HEK293 (cell line): ENCODE measurements at regions not wholly inside any gene's neighbourhood (a gene's known extent, or its start where the extent isn't known, plus 50 kb on each side); places are given as distances from the start of the nearest gene placed in this dataset.

ENCODE experiments used
- HOXD13 ChIP-seq: sonication (generic); formaldehyde crosslinking; IDR thresholded peaks from 2 replicates; pipeline ENCODE4 v1.8.0; 2022; ENCODE audit warnings: missing genetic modification reagents, borderline replicate concordance
- ZBTB8A ChIP-seq: fragments of 450-650 bp; formaldehyde crosslinking; IDR thresholded peaks from 2 replicates; pipeline ENCODE4 v1.5.1; 2016; ENCODE audit warnings: missing biosample characterization, missing genetic modification characterization
- ZFP37 ChIP-seq: fragments of 450-650 bp; formaldehyde crosslinking; IDR thresholded peaks from 2 replicates; pipeline ENCODE4 v1.5.1; 2016; ENCODE audit warnings: missing biosample characterization, missing genetic modification characterization
- ZNF138 ChIP-seq: fragments of 450-650 bp; formaldehyde crosslinking; IDR thresholded peaks from 2 replicates; pipeline ENCODE4 v1.5.1; 2016; ENCODE audit warnings: missing biosample characterization, missing genetic modification characterization, borderline replicate concordance
- ZNF292 ChIP-seq: fragments of 450-650 bp; formaldehyde crosslinking; IDR thresholded peaks from 2 replicates; pipeline ENCODE4 v1.5.1; 2016; ENCODE audit warnings: low read depth, missing biosample characterization, missing genetic modification characterization, borderline replicate concordance
- ZNF311 ChIP-seq: fragments of 450-650 bp; formaldehyde crosslinking; IDR thresholded peaks from 2 replicates; pipeline ENCODE4 v1.5.1; 2017; ENCODE audit warnings: missing biosample characterization, missing genetic modification characterization, borderline replicate concordance
- ZNF501 ChIP-seq: fragments of 450-650 bp; formaldehyde crosslinking; IDR thresholded peaks from 2 replicates; pipeline ENCODE4 v1.5.1; 2016; ENCODE audit warnings: missing biosample characterization, missing genetic modification characterization
- ZNF768 ChIP-seq: fragments of 450-650 bp; formaldehyde crosslinking; IDR thresholded peaks from 2 replicates; pipeline ENCODE4 v1.5.1; 2018; ENCODE audit warnings: missing biosample characterization, mild to moderate bottlenecking, missing genetic modification characterization
- TF ChIP-seq, protein P1 (sequence below): IDR thresholded peaks from 2 replicates; pipeline ENCODE4 v1.6.1; 2011; ENCODE audit warnings: mild to moderate bottlenecking, low read depth, low read length, borderline replicate concordance
- TF ChIP-seq, protein P2 (sequence below): fragments of 450-650 bp; formaldehyde crosslinking; IDR thresholded peaks from 2 replicates; pipeline ENCODE4 v1.5.1; 2016; ENCODE audit warnings: missing biosample characterization, missing genetic modification characterization

DNA sequence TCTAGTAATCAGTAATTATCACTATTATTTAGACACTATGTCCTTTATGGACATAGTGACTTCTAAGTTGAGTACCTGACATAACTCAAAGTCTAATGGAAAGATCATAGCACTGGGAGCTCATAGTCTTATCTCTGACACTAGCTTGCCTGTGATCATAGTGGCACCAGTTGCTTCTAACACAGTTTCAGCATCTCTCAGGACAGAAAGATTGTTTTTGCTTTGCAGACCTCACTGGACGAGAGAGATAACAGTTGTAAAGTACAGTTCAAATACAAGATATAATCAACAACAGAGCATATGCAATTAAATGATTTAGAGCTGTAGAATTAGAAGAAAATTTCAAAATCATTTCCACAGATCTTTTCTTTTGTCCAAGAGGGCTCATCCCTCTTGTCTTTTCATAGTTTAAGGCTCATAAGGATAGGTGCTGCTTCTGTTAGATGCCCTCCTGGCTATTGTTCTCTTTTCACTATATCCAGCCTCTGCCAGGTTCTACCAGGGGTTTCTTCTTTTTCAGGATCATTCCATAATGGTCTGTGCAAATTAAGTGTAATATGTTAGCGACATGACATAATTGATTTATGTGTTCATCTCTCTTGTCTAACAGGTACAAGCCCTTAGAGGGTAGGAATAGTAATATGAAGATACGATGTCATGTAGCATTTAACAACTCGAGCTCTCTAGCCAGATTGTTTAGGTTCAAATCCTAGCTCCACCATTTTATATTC is 1175.4 kb upstream of the TENM4 start:
- TF ChIP-seq HOXD13 (CRISPR knock-in tag) (no peak), ZNF138 (no peak), ZNF501 (no peak), ZNF292 (tag by site-specific recombination) (no peak), ZNF768 (tag by site-specific recombination) (no peak), ZFP37 (tag by site-specific recombination) (no peak), ZNF311 (tag by site-specific recombination) (no peak), ZBTB8A (no peak)
- TF ChIP-seq, protein P1, sequence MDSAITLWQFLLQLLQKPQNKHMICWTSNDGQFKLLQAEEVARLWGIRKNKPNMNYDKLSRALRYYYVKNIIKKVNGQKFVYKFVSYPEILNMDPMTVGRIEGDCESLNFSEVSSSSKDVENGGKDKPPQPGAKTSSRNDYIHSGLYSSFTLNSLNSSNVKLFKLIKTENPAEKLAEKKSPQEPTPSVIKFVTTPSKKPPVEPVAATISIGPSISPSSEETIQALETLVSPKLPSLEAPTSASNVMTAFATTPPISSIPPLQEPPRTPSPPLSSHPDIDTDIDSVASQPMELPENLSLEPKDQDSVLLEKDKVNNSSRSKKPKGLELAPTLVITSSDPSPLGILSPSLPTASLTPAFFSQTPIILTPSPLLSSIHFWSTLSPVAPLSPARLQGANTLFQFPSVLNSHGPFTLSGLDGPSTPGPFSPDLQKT = no peak
- TF ChIP-seq, protein P2, sequence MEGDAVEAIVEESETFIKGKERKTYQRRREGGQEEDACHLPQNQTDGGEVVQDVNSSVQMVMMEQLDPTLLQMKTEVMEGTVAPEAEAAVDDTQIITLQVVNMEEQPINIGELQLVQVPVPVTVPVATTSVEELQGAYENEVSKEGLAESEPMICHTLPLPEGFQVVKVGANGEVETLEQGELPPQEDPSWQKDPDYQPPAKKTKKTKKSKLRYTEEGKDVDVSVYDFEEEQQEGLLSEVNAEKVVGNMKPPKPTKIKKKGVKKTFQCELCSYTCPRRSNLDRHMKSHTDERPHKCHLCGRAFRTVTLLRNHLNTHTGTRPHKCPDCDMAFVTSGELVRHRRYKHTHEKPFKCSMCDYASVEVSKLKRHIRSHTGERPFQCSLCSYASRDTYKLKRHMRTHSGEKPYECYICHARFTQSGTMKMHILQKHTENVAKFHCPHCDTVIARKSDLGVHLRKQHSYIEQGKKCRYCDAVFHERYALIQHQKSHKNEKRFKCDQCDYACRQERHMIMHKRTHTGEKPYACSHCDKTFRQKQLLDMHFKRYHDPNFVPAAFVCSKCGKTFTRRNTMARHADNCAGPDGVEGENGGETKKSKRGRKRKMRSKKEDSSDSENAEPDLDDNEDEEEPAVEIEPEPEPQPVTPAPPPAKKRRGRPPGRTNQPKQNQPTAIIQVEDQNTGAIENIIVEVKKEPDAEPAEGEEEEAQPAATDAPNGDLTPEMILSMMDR = no peak
